Tibial nerve (tissue), 3 donors: ENCODE measurements at regions not wholly inside any gene's neighbourhood (a gene's known extent, or its start where the extent isn't known, plus 50 kb on each side); places are given as distances from the start of the nearest gene placed in this dataset.

Source experiments
- CTCF ChIP-seq, 5 experiments: fragments of 200-600 bp in 3 of 5; fragments of 450-650 bp in 2 of 5; sonication (generic) in 3 of 5; IDR thresholded peaks; one replicate each; pipeline ENCODE4 v1.5.1; 2016 to 2019; ENCODE audit warnings: antibody characterized with exemption in 5 of 5, mild to moderate bottlenecking in 3 of 5, moderate library complexity in 2 of 5
- POLR2A ChIP-seq, 2 donors: fragments of 450-650 bp; IDR thresholded peaks; one replicate each; pipeline ENCODE4 v1.6.1; 2017; ENCODE audit warnings: antibody characterized with exemption in 2 of 2, mild to moderate bottlenecking in 2 of 2, moderate library complexity in 2 of 2

GRCh38 chr7:101690061-101690460 lies 61.0 kb upstream of the MYL10 start:
- TF ChIP-seq CTCF (IDR thresholded peaks at IDR 0.05) (no peak), POLR2A (IDR thresholded peaks at IDR 0.05) (no peak)
